Activated CD8-positive, alpha-beta T cell treated with anti-CD3 and anti-CD28 coated beads, Interleukin-2, amount 10 ng/mL, durations not matched to agents 7 days and 5 days (primary cell): ENCODE measurements at regions not wholly inside any gene's neighbourhood (a gene's known extent, or its start where the extent isn't known, plus 50 kb on each side); places are given as distances from the start of the nearest gene placed in this dataset.

Source experiments
- ATAC-seq: fragments of 150-1000 bp; cut with Tn5 transposase; one replicate; pipeline ENCODE4 v1.10.0; 2021; ENCODE audit warnings: moderate library complexity
- CTCF ChIA-PET: fragments of 350-600 bp; sonication (Branson Sonifier 250); formaldehyde crosslinking; loops from one replicate; lab custom pipeline; 2021; ENCODE audit warnings: antibody characterized with exemption; lab: Charles Lee
- POLR2A ChIA-PET: fragments of 350-600 bp; sonication (Branson Sonifier 250); formaldehyde crosslinking; loops from one replicate; lab custom pipeline; 2021; ENCODE audit warnings: antibody characterized with exemption; lab: Charles Lee
- DNase-seq: peaks from one replicate; pipeline ENCODE4 v3.0.0-alpha.2; 2020
- H3K27ac Mint-ChIP-seq: one replicate; pipeline ENCODE4 v1.8.0; 2021; ENCODE audit warnings: mild to moderate bottlenecking, mixed read lengths
- H3K27me3 Mint-ChIP-seq: one replicate; pipeline ENCODE4 v1.8.0; 2021; ENCODE audit warnings: low read depth, mixed read lengths
- H3K36me3 Mint-ChIP-seq: one replicate; pipeline ENCODE4 v1.8.0; 2021; ENCODE audit warnings: low read depth, mixed read lengths
- H3K4me1 Mint-ChIP-seq: one replicate; pipeline ENCODE4 v1.8.0; 2021; ENCODE audit warnings: low read depth, mixed read lengths
- H3K4me3 Mint-ChIP-seq: one replicate; pipeline ENCODE4 v1.8.0; 2021; ENCODE audit warnings: mild to moderate bottlenecking, mixed read lengths
- H3K9me3 Mint-ChIP-seq: one replicate; pipeline ENCODE4 v1.8.0; 2022; ENCODE audit warnings: mixed read lengths; ENCODE audit not compliant: insufficient read depth

GRCh38 chr15:85847031-85847430 lies 52.3 kb upstream of the KLHL25 start:
- H3K36me3 Mint-ChIP-seq = no peaks in the 10 kb centered on the region
- H3K27ac Mint-ChIP-seq = no peak overlapping the region
- H3K4me3 Mint-ChIP-seq = no peak overlapping the region
- DNase-seq (no peak), ATAC-seq (no peak)
- POLR2A ChIA-PET = no interaction called here
- CTCF ChIA-PET = no interaction called here
- H3K4me1 Mint-ChIP-seq = no peaks in the 10 kb centered on the region
- H3K9me3 Mint-ChIP-seq = no peaks in the 10 kb centered on the region
- H3K27me3 Mint-ChIP-seq = peaks cover 27% of the 10 kb centered on the region

- DNase-seq (no peak), ATAC-seq (no peak)
- no peak overlapping the region for H3K27ac Mint-ChIP-seq
- H3K36me3 Mint-ChIP-seq = no peaks in the 10 kb centered on the region
- H3K27me3 Mint-ChIP-seq = peaks cover 31% of the 10 kb centered on the region
- POLR2A ChIA-PET = no interaction called here
- CTCF ChIA-PET = no interaction called here
- no peaks in the 10 kb centered on the region for H3K9me3 Mint-ChIP-seq
- no peak overlapping the region for H3K4me3 Mint-ChIP-seq
- H3K4me1 Mint-ChIP-seq = peaks cover 4% of the 10 kb centered on the region
Observed at GRCh38 chr15:85849946-85850345, 55.2 kb upstream of the KLHL25 start.

- no peaks in the 10 kb centered on the region for H3K9me3 Mint-ChIP-seq
- ATAC-seq (no peak), DNase-seq (no peak)
- peaks cover 4% of the 10 kb centered on the region for H3K4me1 Mint-ChIP-seq
- ChIA-PET POLR2A (no interaction called here), CTCF (interaction anchor here (0.8 to 1.8 kb wide), 2 partner anchors 8 to 9 kb away, joined by 3 to 5 read pairs; no protein-coding TSS in a partner anchor)
- no peak overlapping the region for H3K4me3 Mint-ChIP-seq
- H3K36me3 Mint-ChIP-seq = no peaks in the 10 kb centered on the region
- H3K27ac Mint-ChIP-seq = no peak overlapping the region
- peaks cover 26% of the 10 kb centered on the region for H3K27me3 Mint-ChIP-seq
Observed at GRCh38 chr15:85852969-85853368, 58.2 kb upstream of the KLHL25 start.

GRCh38 chr15:85854345-85855097 lies 59.8 kb upstream of the KLHL25 start:
- ATAC-seq (peak; percentile 52), DNase-seq (peak; percentile 73)
- H3K27me3 Mint-ChIP-seq = peaks cover 28% of the 10 kb centered on the region
- H3K4me1 Mint-ChIP-seq = peaks cover 10% of the 10 kb centered on the region
- H3K4me3 Mint-ChIP-seq = no peak overlapping the region
- ChIA-PET POLR2A (no interaction called here), CTCF (interaction anchor here (0.7 to 1.8 kb wide), 6 partner anchors 10 to 889 kb away, joined by 3 to 5 read pairs (median 4); no protein-coding TSS in a partner anchor)
- no peaks in the 10 kb centered on the region for H3K36me3 Mint-ChIP-seq
- H3K9me3 Mint-ChIP-seq = no peaks in the 10 kb centered on the region
- H3K27ac Mint-ChIP-seq = no peak overlapping the region

- ATAC-seq (peak; percentile 97), DNase-seq (peak; percentile 85)
- Mint-ChIP-seq H3K4me3 (peak overlapping the region; percentile 8), H3K36me3 (no peaks in the 10 kb centered on the region), H3K9me3 (no peaks in the 10 kb centered on the region), H3K27ac (no peak overlapping the region), H3K4me1 (peaks cover 10% of the 10 kb centered on the region), H3K27me3 (peaks cover 23% of the 10 kb centered on the region)
- ChIA-PET POLR2A (no interaction called here), CTCF (interaction anchor here (0.7 to 1.5 kb wide), 5 partner anchors 9 to 373 kb away, joined by 3 to 6 read pairs (median 4); no protein-coding TSS in a partner anchor)
Observed at GRCh38 chr15:85858586-85859375, 64.1 kb upstream of the KLHL25 start.

GRCh38 chr15:85859671-85860070 lies 64.9 kb upstream of the KLHL25 start:
- Mint-ChIP-seq H3K4me1 (peaks cover 6% of the 10 kb centered on the region), H3K9me3 (no peaks in the 10 kb centered on the region), H3K36me3 (no peaks in the 10 kb centered on the region), H3K27ac (no peak overlapping the region), H3K4me3 (no peak overlapping the region), H3K27me3 (peaks cover 21% of the 10 kb centered on the region)
- ChIA-PET POLR2A (no interaction called here), CTCF (interaction anchor here (0.9 to 1.5 kb wide), 2 partner anchors 21 to 27 kb away, joined by 3 to 4 read pairs; no protein-coding TSS in a partner anchor)
- ATAC-seq = no peak
- DNase-seq = no peak

GRCh38 chr15:85860394-85861161 lies 65.9 kb upstream of the KLHL25 start:
- DNase-seq (no peak), ATAC-seq (no peak)
- ChIA-PET CTCF (interaction anchor here (0.9 kb wide), 1 partner anchor 20 kb away, joined by 3 read pairs; no protein-coding TSS in a partner anchor), POLR2A (no interaction called here)
- Mint-ChIP-seq H3K4me3 (no peak overlapping the region), H3K9me3 (no peaks in the 10 kb centered on the region), H3K27me3 (peaks cover 25% of the 10 kb centered on the region), H3K4me1 (peaks cover 6% of the 10 kb centered on the region), H3K27ac (no peak overlapping the region), H3K36me3 (no peaks in the 10 kb centered on the region)

- peaks cover 12% of the 10 kb centered on the region for H3K27me3 Mint-ChIP-seq
- H3K27ac Mint-ChIP-seq = no peak overlapping the region
- H3K9me3 Mint-ChIP-seq = no peaks in the 10 kb centered on the region
- ATAC-seq (no peak), DNase-seq (no peak)
- POLR2A ChIA-PET = interaction anchor here (0.5 kb wide), 1 partner anchor 15 kb away, joined by 4 read pairs; no protein-coding TSS in a partner anchor
- no peak overlapping the region for H3K4me3 Mint-ChIP-seq
- no peaks in the 10 kb centered on the region for H3K4me1 Mint-ChIP-seq
- CTCF ChIA-PET = interaction anchor here (1.4 kb wide), 1 partner anchor 10 kb away, joined by 5 read pairs; no protein-coding TSS in a partner anchor
- H3K36me3 Mint-ChIP-seq = no peaks in the 10 kb centered on the region
Observed at GRCh38 chr15:85865070-85865684, 70.5 kb upstream of the KLHL25 start.

- H3K4me1 Mint-ChIP-seq = no peaks in the 10 kb centered on the region
- H3K27me3 Mint-ChIP-seq = peaks cover 12% of the 10 kb centered on the region
- H3K4me3 Mint-ChIP-seq = no peak overlapping the region
- ChIA-PET POLR2A (no interaction called here), CTCF (interaction anchor here (2.3 kb wide), 1 partner anchor 9 kb away, joined by 6 read pairs; no protein-coding TSS in a partner anchor)
- no peak overlapping the region for H3K27ac Mint-ChIP-seq
- H3K9me3 Mint-ChIP-seq = no peaks in the 10 kb centered on the region
- no peaks in the 10 kb centered on the region for H3K36me3 Mint-ChIP-seq
- ATAC-seq = no peak
- no peak for DNase-seq
Observed at GRCh38 chr15:85867250-85867649, 72.5 kb upstream of the KLHL25 start.

- DNase-seq (no peak), ATAC-seq (no peak)
- Mint-ChIP-seq H3K4me1 (no peaks in the 10 kb centered on the region), H3K27ac (no peak overlapping the region), H3K9me3 (no peaks in the 10 kb centered on the region), H3K36me3 (no peaks in the 10 kb centered on the region), H3K27me3 (peaks cover 13% of the 10 kb centered on the region), H3K4me3 (no peak overlapping the region)
- ChIA-PET POLR2A (no interaction called here), CTCF (interaction anchor here (2.3 kb wide), 1 partner anchor 10 kb away, joined by 6 read pairs; no protein-coding TSS in a partner anchor)
Observed at GRCh38 chr15:85869124-85869523, 74.4 kb upstream of the KLHL25 start.
